ENCODE measurements at regions not wholly inside any gene's neighbourhood (a gene's known extent, or its start where the extent isn't known, plus 50 kb on each side); places are given as distances from the start of the nearest gene placed in this dataset.

GRCh38 chr4:176525576-176525975 is 205.8 kb downstream of the SPCS3 start:
- no peak for DNase-seq

GRCh38 chr4:176526704-176527103 is 206.9 kb downstream of the SPCS3 start:
- no peak for DNase-seq

GRCh38 chr4:176529574-176529973 is 209.8 kb downstream of the SPCS3 start:
- DNase-seq, result no peak

- DNase-seq, result no peak
Measured at GRCh38 chr4:176533159-176533558, 213.4 kb downstream of the SPCS3 start.

- DNase-seq, result no peak
Measured at GRCh38 chr4:176534566-176534965, 214.8 kb downstream of the SPCS3 start.

- no peak for DNase-seq
Measured at GRCh38 chr4:176538217-176538925, 218.6 kb downstream of the SPCS3 start.

- DNase-seq, result no peak
Measured at GRCh38 chr4:176539091-176539784, 219.5 kb downstream of the SPCS3 start.

GRCh38 chr4:176539785-176540175 is 220.0 kb downstream of the SPCS3 start:
- DNase-seq, result no peak

- DNase-seq, result no peak
Measured at GRCh38 chr4:176540814-176541213, 221.0 kb downstream of the SPCS3 start.

GRCh38 chr4:176545872-176546271 is 226.1 kb downstream of the SPCS3 start:
- no peak for DNase-seq

- DNase-seq, result no peak
Measured at GRCh38 chr4:176546975-176547374, 227.2 kb downstream of the SPCS3 start.

GRCh38 chr4:176548571-176548970 is 228.8 kb downstream of the SPCS3 start:
- DNase-seq, result no peak

GRCh38 chr4:176549161-176549865 is 229.5 kb downstream of the SPCS3 start:
- no peak for DNase-seq

GRCh38 chr4:176558661-176559060 is 234.1 kb downstream of the VEGFC start:
- no peak for DNase-seq

- no peak for DNase-seq
Measured at GRCh38 chr4:176561368-176561767, 231.4 kb downstream of the VEGFC start.

- DNase-seq, result no peak
Measured at GRCh38 chr4:176563591-176563990, 229.1 kb downstream of the VEGFC start.

- no peak for DNase-seq
Measured at GRCh38 chr4:176565049-176565448, 227.7 kb downstream of the VEGFC start.

GRCh38 chr4:176566769-176567168 is 226.0 kb downstream of the VEGFC start:
- no peak for DNase-seq

GRCh38 chr4:176568238-176568637 is 224.5 kb downstream of the VEGFC start:
- no peak for DNase-seq

- DNase-seq, result no peak
Measured at GRCh38 chr4:176569301-176569700, 223.4 kb downstream of the VEGFC start.

- DNase-seq, result no peak
Measured at GRCh38 chr4:176571206-176571605, 221.5 kb downstream of the VEGFC start.

- no peak for DNase-seq
Measured at GRCh38 chr4:176575141-176575730, 217.5 kb downstream of the VEGFC start.

- peak; percentile 3 for DNase-seq
Measured at GRCh38 chr4:176579226-176579625, 213.5 kb downstream of the VEGFC start.

- no peak for DNase-seq
Measured at GRCh38 chr4:176583278-176583677, 209.4 kb downstream of the VEGFC start.
